HG03196 (cell line): ENCODE measurements at regions not wholly inside any gene's neighbourhood (a gene's known extent, or its start where the extent isn't known, plus 50 kb on each side); places are given as distances from the start of the nearest gene placed in this dataset.

Source experiments
- ATAC-seq: cut with Tn5 transposase; IDR thresholded peaks from one replicate; pipeline ENCODE4 v1.9.1; 2021; ENCODE audit not compliant: unreplicated experiment

- ATAC-seq: no peak
Observed at GRCh38 chr12:67579662-67580003, 68.9 kb upstream of the DYRK2 start.

GRCh38 chr12:67582238-67582834, 66.2 kb upstream of the DYRK2 start:
- no peak for ATAC-seq

DNA sequence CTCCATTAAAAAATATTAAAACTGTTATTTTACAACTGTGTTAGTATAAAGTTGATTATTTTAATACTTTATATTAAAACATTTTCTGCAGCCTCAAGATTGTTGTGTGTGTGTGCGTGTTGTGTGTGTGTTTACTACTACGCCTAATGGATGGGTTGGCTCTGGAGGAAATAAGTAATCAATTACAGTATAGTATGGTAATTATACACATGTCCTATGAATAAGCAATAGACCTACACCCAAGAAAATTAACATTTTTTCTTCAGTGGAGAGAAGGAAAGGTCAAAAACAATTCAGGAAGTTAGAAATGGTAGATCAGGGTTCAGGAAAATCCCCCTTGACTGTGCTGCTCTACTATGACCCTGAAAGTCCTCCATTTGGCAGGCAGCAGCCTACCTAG, 65.7 kb upstream of the DYRK2 start:
- no peak for ATAC-seq

GRCh38 chr12:67586951-67587350, 61.6 kb upstream of the DYRK2 start:
- no peak for ATAC-seq

- ATAC-seq: no peak
Observed at GRCh38 chr12:67589078-67589477, 59.5 kb upstream of the DYRK2 start.

DNA sequence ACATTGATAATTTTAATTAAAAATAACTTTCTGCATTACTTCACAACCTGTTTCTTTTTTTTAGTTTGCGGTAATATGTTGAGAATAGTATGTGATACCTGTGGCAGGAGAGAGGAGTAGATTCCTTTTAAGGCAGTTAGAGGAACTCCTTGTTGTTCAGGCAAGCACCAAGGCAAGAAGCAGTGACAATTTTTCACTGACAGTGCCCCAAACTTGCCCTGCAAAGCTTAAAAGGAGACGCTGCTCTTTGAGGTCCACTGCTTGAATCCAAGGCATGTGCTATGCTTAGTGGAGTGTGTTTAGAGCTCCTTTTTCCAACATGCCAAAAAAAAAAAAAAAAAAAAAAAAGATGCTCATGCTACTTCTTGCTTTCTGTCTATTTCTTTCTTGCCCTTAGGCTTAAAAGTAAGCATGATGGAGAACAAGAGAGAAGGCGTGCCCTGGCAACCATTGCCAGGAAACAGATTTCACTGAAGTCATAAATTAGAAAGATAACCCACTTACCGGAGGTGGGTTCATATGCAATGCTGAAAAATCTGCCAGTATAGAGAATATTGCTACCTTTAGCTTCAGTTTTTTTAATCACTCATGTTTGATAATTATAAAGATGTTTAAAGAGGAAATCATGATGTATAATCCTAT, 58.3 kb upstream of the DYRK2 start:
- no peak for ATAC-seq

GRCh38 chr12:67592228-67593011, 56.1 kb upstream of the DYRK2 start:
- ATAC-seq: peak; percentile 86

DNA sequence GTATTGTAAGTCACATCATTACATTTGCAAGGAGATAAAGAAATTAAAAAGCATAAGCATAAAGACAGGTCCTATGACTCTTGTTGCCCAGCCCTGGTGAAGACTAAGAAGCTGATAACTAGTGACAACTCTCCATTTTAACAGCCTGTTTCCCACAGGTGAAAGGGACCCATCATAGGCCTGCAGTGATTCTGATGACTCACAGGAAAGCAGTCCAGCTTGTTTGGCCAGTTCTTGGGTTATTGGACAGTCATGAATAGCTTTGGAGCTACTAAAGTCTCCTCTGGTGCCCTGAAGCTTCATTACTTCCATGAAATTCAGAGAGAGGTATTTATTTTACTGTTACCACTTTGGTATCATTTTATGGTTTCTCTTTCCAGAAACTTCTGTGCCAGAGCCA, 55.5 kb upstream of the DYRK2 start:
- ATAC-seq: no peak

DNA sequence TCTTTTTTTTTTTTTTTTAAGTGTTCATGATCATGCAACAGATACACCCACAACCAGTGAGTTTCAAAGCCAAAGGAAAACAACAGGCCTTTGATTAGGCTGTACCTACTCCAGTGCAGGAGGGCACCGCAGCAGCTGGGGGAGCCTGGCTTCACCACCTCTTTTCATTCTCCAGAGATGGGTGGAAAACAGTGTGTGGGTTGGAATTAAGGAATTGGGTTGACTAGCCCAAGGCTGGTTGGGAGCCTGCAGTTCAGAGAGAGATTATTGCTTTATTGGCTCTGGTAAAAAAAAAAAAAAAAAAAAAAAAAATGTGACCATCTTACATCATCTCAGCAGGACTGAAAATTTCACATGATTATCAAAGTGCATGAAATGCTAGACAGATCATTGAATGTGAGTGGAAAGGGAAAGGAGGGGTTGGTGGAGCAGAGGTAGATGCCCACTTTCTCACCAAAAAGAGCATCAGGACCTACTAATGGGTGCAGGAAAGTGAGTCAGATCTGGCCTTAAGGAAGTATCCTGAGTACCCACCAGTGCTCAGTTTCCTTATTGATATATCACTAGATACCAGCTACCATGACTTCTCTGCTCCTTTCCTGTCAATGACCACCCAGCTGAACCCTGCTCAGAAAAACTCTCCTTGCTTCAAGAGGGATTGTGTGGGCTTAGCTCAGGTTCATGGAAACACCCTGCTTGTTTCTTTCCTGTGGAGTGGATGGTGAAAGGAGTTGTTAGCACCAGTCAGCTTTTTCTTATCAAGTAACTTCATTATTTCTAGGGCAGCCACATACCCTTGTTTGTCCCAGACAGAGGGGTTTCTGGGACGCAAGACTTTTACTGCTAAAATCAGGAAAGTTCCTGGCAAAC, 54.8 kb upstream of the DYRK2 start:
- no peak for ATAC-seq

GRCh38 chr12:67594888-67595287, 53.7 kb upstream of the DYRK2 start:
- no peak for ATAC-seq

GRCh38 chr12:67595365-67595764, 53.2 kb upstream of the DYRK2 start:
- no peak for ATAC-seq

DNA sequence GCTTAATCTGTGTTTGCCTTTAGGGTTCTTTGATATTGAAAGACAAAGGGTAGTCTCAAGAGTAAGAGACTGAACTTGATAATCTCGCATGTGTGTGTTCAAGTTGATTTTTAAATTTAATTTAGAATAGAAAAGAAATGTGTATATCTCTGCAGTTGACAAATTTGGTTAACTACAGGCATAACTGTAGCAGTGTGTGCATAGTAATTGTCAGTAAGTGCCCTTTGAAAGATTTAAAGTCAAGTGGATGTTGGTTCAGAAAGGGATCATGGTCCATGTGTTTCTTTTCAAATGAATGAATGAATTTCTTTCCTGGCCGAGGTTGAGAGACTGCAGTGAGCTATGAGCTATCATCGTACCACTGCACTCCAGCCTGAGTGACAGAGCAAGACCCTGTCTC, 49.9 kb upstream of the DYRK2 start:
- ATAC-seq: no peak
